GM12873 (cell line): ENCODE measurements at regions not wholly inside any gene's neighbourhood (a gene's known extent, or its start where the extent isn't known, plus 50 kb on each side); places are given as distances from the start of the nearest gene placed in this dataset.

ENCODE experiments used
- CTCF ChIP-seq: IDR thresholded peaks from 2 replicates; pipeline ENCODE4 v1.5.1; 2012; ENCODE audit warnings: low read depth, mild to moderate bottlenecking, moderate library complexity, low read length, control low read depth; ENCODE audit not compliant: insufficient read depth; ENCODE audit errors: missing control alignments

DNA sequence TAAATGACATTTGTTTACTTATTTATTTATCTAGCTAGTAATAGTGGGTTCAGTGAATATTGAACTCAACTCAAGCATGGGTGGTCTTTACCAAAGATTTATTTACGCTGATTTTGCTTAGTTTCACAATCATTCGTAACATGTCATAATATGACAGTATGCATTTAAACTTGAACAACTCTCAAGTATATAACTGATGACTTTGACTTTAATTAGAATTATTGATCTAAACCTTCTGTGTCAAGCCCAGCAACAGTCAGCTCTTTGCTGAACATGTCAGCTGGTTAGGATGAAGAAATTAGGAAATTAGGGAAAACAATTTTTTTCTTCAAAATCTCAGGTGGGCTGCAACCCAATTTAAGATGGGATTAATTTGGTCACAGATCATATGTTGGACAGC, 210.5 kb upstream of the G2E3 start:
- TF ChIP-seq CTCF, result no peak

DNA sequence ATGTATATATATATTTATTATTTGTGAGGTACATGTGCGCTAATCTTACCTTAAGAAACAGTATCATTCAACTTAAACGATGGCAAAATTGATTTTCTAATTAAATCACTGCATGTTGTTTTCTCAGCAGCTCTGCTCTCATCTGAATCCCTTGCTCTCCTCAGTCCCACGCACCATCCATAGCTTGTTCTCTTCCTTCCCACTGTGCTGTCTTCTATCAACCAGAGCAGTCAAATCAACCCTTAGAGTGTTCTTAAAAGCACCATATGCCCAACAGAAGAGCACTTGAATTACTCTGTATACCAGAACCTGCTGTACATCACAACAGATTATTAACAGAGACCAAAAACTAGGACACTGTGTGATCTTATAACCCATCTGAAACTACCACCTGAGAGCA, 209.4 kb upstream of the G2E3 start:
- TF ChIP-seq CTCF, result no peak

DNA sequence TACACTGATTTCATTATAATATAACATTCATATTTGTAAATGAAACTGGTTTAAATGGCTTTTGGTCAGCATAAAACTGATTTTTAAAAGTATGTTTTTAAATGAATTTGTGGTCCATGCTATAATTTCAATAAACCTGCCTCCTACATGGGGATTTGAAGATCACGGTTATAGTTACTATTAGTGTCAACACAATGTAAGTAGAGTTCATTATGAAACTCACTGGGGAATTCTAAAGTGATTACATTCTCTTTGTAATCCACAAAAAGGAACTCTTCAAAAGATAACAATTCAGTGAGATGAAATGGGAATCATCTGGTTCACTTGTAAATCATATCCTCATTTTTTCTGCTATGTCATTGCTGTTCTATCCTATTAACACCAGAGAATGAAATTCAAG, 204.5 kb upstream of the G2E3 start:
- no peak for TF ChIP-seq CTCF

DNA sequence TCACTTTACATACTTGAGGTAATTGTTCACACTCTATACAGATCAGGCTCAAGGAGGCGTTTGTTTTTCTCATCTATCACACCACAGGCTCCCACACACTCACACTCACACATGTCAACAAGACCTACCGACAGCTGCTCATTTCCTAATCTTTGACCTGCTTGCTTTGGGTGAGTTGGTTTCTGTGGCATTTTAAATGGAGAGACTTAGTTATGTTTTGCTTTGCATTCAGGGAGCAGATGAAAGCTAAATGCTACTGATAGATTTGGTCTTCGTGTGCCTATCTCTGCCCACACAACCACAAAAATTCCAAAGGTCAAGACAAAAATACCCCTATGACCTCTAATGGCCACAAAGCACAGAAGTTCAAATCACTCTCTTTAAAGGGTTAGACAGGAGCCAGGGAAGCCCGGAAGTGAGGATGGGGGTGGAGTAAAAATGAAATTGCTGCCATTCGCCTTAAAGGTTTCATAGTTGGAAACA, 203.5 kb upstream of the G2E3 start:
- no peak for TF ChIP-seq CTCF

DNA sequence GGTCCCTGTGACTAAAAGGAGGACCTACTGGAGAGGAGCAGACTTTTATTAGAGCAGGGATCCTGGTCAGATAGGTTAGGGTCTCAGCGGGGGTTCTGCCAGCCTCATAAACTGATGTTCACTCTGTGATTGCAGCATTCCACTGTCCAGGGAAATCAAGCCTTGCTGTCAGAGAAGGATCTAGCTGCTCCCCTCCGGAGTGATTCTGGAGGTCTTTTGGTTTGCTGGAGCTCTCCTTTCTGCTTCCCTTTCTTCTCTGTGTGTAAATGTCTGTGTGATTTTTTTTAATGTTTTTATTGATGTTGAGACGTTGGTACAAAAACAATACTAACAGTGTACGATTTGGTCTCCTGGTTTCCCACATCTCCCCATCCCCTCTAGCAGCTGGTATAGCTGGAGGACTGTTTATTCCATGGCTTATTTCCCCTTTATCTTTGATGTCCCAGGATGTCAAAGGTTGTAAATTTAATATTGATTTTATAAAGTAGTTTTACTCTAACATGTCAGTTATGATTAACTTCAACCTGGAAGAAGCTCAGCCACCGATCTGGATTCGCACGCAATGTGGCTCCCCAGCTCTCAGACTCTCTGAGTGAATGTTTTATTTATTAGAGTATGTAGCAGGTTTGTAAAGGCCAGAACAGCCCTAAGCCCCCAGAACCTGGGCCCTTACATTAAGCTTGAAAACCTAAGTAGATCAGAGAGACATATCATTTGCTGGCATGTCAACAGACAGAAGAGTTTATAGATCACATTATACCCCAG, 202.3 kb upstream of the G2E3 start:
- no peak for TF ChIP-seq CTCF

DNA sequence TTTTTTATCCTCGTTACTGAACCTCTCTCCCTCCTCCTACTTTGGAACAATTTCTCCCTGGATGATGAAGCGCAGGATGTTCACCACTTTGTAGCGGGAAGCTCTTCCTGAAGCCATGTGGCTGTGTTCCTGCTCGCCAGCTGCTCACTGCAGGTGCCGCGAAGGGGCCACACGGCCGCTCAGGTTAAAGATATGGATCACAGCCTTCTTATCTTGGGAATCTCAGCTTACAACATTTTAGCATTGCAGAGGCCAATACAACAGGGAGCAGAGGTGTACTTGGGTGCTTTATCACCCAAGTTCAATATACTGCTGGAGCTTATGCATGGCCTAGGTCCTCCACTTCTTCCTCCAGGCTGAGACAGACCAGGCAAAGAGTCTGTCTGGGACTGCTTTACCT, 201.2 kb upstream of the G2E3 start:
- TF ChIP-seq CTCF, result no peak

DNA sequence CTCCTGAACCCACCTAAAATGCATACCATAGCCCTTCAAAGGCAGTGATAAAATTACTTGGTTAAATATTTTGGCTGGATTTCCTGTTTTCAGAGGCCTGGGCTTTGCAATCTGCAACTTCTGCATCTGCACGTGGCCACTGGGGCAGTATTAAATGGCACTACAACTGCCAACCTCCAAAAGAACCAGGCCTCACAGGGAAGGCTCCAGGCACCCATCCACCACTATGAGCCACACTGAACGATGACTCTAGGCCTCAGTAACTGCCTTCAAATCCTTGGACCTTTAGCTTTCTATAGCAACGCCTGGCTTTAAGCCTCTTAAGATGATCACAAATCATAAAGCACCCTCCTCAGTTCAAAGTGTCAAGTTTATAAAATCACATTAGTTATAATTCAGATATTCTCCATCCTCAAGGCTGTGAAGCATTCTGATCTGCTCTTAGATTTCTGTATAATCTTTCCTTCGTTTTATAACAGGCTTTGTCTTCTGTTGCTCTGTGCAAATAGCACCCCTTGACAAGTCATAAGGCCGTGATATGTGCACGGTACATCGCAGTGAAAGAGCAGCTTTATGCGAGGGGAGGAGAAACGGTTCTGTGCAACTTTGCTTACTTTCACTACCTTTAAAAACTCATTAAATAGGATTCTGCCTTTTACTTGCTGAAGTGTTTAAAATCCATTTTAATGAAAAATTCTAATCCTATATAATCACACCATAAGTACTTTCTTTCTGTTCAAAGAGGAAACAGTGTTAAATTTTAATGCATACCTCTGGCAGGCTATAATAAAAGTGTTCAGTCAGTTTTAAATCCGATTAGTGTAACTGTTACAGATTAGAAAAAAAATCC, 196.4 kb upstream of the G2E3 start:
- no peak for TF ChIP-seq CTCF
